ENCODE measurements at regions not wholly inside any gene's neighbourhood (a gene's known extent, or its start where the extent isn't known, plus 50 kb on each side); places are given as distances from the start of the nearest gene placed in this dataset.

- no peaks in the 10 kb centered on the region for H3K4me1 ChIP-seq (ENCODE audit: control insufficient read depth, insufficient read depth, low read length, poor library complexity, severe bottlenecking)
- H3K9me3 ChIP-seq (ENCODE audit: control insufficient read depth, low read length): no peaks in the 10 kb centered on the region
- WGBS, 2 experiments (ENCODE audit: insufficient coverage in 2 of 2): 89 to 93% methylated on average over 6 of the region's 8 CpGs
- H3K4me3 ChIP-seq (ENCODE audit: extremely low read depth, insufficient read depth, low read length, poor library complexity, severe bottlenecking): no peak overlapping the region
- no peaks in the 10 kb centered on the region for H3K36me3 ChIP-seq (ENCODE audit: control insufficient read depth, insufficient read depth, low read length)
- no peak overlapping the region for H3K27ac ChIP-seq (ENCODE audit: low read depth, low read length, severe bottlenecking)
Measured at GRCh38 chr12:111174251-111174960, 194.5 kb downstream of the PHETA1 start.

DNA sequence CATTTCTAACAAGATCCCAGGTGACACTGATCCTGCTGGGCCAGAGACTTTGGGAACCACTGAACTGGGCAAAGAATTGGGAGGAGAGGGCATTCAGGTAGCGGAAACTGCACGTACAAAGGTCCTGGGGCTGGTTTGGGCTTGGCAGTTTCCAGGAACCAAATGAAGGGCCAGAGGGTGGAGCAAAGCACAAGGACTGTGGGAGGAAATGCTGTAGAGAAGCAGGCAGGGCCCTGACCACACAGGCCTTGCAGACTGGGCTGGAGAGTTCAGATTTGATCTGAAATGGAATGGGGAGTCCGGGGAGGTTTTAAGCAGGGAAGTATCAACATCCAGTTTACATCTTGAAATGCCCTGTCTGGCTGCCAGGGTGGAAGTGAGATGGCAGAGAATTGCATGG is 195.1 kb downstream of the PHETA1 start:
- Histone ChIP-seq H3K36me3 (ENCODE audit: control insufficient read depth, insufficient read depth, low read length) (no peaks in the 10 kb centered on the region), H3K9me3 (ENCODE audit: control insufficient read depth, low read length) (no peaks in the 10 kb centered on the region), H3K27ac (ENCODE audit: low read depth, low read length, severe bottlenecking) (no peak overlapping the region), H3K4me3 (ENCODE audit: extremely low read depth, insufficient read depth, low read length, poor library complexity, severe bottlenecking) (no peak overlapping the region), H3K4me1 (ENCODE audit: control insufficient read depth, insufficient read depth, low read length, poor library complexity, severe bottlenecking) (no peaks in the 10 kb centered on the region)
- WGBS, 2 experiments (ENCODE audit: insufficient coverage in 2 of 2): 91 to 98% methylated on average over 3 of the region's 3 CpGs

GRCh38 chr12:111173391-111173790 is 195.5 kb downstream of the PHETA1 start:
- no peaks in the 10 kb centered on the region for H3K36me3 ChIP-seq (ENCODE audit: control insufficient read depth, insufficient read depth, low read length)
- H3K4me1 ChIP-seq (ENCODE audit: control insufficient read depth, insufficient read depth, low read length, poor library complexity, severe bottlenecking): no peaks in the 10 kb centered on the region
- H3K4me3 ChIP-seq (ENCODE audit: extremely low read depth, insufficient read depth, low read length, poor library complexity, severe bottlenecking): no peak overlapping the region
- no peaks in the 10 kb centered on the region for H3K9me3 ChIP-seq (ENCODE audit: control insufficient read depth, low read length)
- WGBS, 2 experiments (ENCODE audit: insufficient coverage in 2 of 2): 86 to 94% methylated on average over 5 of the region's 5 CpGs
- no peak overlapping the region for H3K27ac ChIP-seq (ENCODE audit: low read depth, low read length, severe bottlenecking)

- WGBS, 2 experiments (ENCODE audit: insufficient coverage in 2 of 2): 87 to 96% methylated on average over 8 of the region's 8 CpGs
Measured at GRCh38 chr12:111172786-111173185, 196.1 kb downstream of the PHETA1 start.

GRCh38 chr12:111171832-111172231 is 197.1 kb downstream of the PHETA1 start:
- 95 to 97% methylated on average over 8 to 9 of the region's 9 CpGs for WGBS, 2 experiments (ENCODE audit: insufficient coverage in 2 of 2)

More at GRCh38 chr12:111172786-111173185, 196.1 kb downstream of the PHETA1 start:
- no peak overlapping the region for H3K4me3 ChIP-seq (ENCODE audit: extremely low read depth, insufficient read depth, low read length, poor library complexity, severe bottlenecking)
- no peak overlapping the region for H3K27ac ChIP-seq (ENCODE audit: low read depth, low read length, severe bottlenecking)
- H3K36me3 ChIP-seq (ENCODE audit: control insufficient read depth, insufficient read depth, low read length): no peaks in the 10 kb centered on the region
- no peaks in the 10 kb centered on the region for H3K4me1 ChIP-seq (ENCODE audit: control insufficient read depth, insufficient read depth, low read length, poor library complexity, severe bottlenecking)
- no peaks in the 10 kb centered on the region for H3K9me3 ChIP-seq (ENCODE audit: control insufficient read depth, low read length)

GRCh38 chr12:111171345-111171744 is 197.6 kb downstream of the PHETA1 start:
- H3K36me3 ChIP-seq (ENCODE audit: control insufficient read depth, insufficient read depth, low read length): no peaks in the 10 kb centered on the region
- H3K4me1 ChIP-seq (ENCODE audit: control insufficient read depth, insufficient read depth, low read length, poor library complexity, severe bottlenecking): no peaks in the 10 kb centered on the region
- H3K4me3 ChIP-seq (ENCODE audit: extremely low read depth, insufficient read depth, low read length, poor library complexity, severe bottlenecking): no peak overlapping the region
- 91 to 92% methylated on average over 8 to 9 of the region's 9 CpGs for WGBS, 2 experiments (ENCODE audit: insufficient coverage in 2 of 2)
- no peaks in the 10 kb centered on the region for H3K9me3 ChIP-seq (ENCODE audit: control insufficient read depth, low read length)
- no peak overlapping the region for H3K27ac ChIP-seq (ENCODE audit: low read depth, low read length, severe bottlenecking)

More at GRCh38 chr12:111171832-111172231, 197.1 kb downstream of the PHETA1 start:
- Histone ChIP-seq H3K4me1 (ENCODE audit: control insufficient read depth, insufficient read depth, low read length, poor library complexity, severe bottlenecking) (no peaks in the 10 kb centered on the region), H3K36me3 (ENCODE audit: control insufficient read depth, insufficient read depth, low read length) (no peaks in the 10 kb centered on the region), H3K27ac (ENCODE audit: low read depth, low read length, severe bottlenecking) (no peak overlapping the region), H3K9me3 (ENCODE audit: control insufficient read depth, low read length) (no peaks in the 10 kb centered on the region), H3K4me3 (ENCODE audit: extremely low read depth, insufficient read depth, low read length, poor library complexity, severe bottlenecking) (no peak overlapping the region)

GRCh38 chr12:111170543-111170942 is 198.4 kb downstream of the PHETA1 start:
- Histone ChIP-seq H3K9me3 (ENCODE audit: control insufficient read depth, low read length) (no peaks in the 10 kb centered on the region), H3K36me3 (ENCODE audit: control insufficient read depth, insufficient read depth, low read length) (no peaks in the 10 kb centered on the region), H3K4me3 (ENCODE audit: extremely low read depth, insufficient read depth, low read length, poor library complexity, severe bottlenecking) (no peak overlapping the region), H3K27ac (ENCODE audit: low read depth, low read length, severe bottlenecking) (no peak overlapping the region), H3K4me1 (ENCODE audit: control insufficient read depth, insufficient read depth, low read length, poor library complexity, severe bottlenecking) (no peaks in the 10 kb centered on the region)
- WGBS, 2 experiments (ENCODE audit: insufficient coverage in 2 of 2): 93 to 94% methylated on average over 5 of the region's 8 CpGs

- Histone ChIP-seq H3K4me1 (ENCODE audit: control insufficient read depth, insufficient read depth, low read length, poor library complexity, severe bottlenecking) (no peaks in the 10 kb centered on the region), H3K9me3 (ENCODE audit: control insufficient read depth, low read length) (no peaks in the 10 kb centered on the region), H3K27ac (ENCODE audit: low read depth, low read length, severe bottlenecking) (no peak overlapping the region), H3K36me3 (ENCODE audit: control insufficient read depth, insufficient read depth, low read length) (no peaks in the 10 kb centered on the region), H3K4me3 (ENCODE audit: extremely low read depth, insufficient read depth, low read length, poor library complexity, severe bottlenecking) (no peak overlapping the region)
- WGBS, 2 experiments (ENCODE audit: insufficient coverage in 2 of 2): 85 to 94% methylated on average over 5 to 9 of the region's 13 CpGs
Measured at GRCh38 chr12:111169456-111169855, 199.4 kb downstream of the PHETA1 start.

DNA sequence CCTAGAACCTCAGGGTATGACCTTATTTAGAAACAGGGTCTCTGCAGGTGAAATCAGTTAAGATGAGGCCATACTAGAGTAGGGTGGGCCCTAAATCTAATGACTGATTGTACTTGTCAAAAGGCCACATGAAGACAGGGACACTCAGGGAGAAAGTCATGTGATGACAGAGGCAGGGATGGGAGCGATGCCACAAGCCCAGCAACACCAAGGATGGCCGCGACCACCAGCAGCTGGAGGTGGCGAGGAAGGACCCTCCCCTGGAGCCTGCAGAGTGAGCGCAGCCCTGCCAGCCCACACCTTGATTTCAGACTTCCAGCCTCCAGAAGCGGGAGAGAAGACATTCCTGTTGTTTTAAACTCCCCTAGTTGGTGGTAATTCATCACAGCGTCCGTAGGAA is 199.9 kb downstream of the PHETA1 start:
- H3K36me3 ChIP-seq (ENCODE audit: control insufficient read depth, insufficient read depth, low read length): no peaks in the 10 kb centered on the region
- H3K27ac ChIP-seq (ENCODE audit: low read depth, low read length, severe bottlenecking): no peak overlapping the region
- 91 to 92% methylated on average over 8 of the region's 8 CpGs for WGBS, 2 experiments (ENCODE audit: insufficient coverage in 2 of 2)
- no peaks in the 10 kb centered on the region for H3K4me1 ChIP-seq (ENCODE audit: control insufficient read depth, insufficient read depth, low read length, poor library complexity, severe bottlenecking)
- H3K4me3 ChIP-seq (ENCODE audit: extremely low read depth, insufficient read depth, low read length, poor library complexity, severe bottlenecking): no peak overlapping the region
- H3K9me3 ChIP-seq (ENCODE audit: control insufficient read depth, low read length): no peaks in the 10 kb centered on the region

- WGBS, 2 experiments (ENCODE audit: insufficient coverage in 2 of 2): 84 to 92% methylated on average over 10 to 13 of the region's 16 CpGs
- Histone ChIP-seq H3K36me3 (ENCODE audit: control insufficient read depth, insufficient read depth, low read length) (no peaks in the 10 kb centered on the region), H3K4me1 (ENCODE audit: control insufficient read depth, insufficient read depth, low read length, poor library complexity, severe bottlenecking) (no peaks in the 10 kb centered on the region), H3K9me3 (ENCODE audit: control insufficient read depth, low read length) (no peaks in the 10 kb centered on the region), H3K27ac (ENCODE audit: low read depth, low read length, severe bottlenecking) (no peak overlapping the region), H3K4me3 (ENCODE audit: extremely low read depth, insufficient read depth, low read length, poor library complexity, severe bottlenecking) (no peak overlapping the region)
Measured at GRCh38 chr12:111168009-111168900, 200.6 kb downstream of the PHETA1 start.

Data from mesodermal cell (in vitro differentiated cells).